Endothelial cell (in vitro differentiated cells): ENCODE measurements at regions not wholly inside any gene's neighbourhood (a gene's known extent, or its start where the extent isn't known, plus 50 kb on each side); places are given as distances from the start of the nearest gene placed in this dataset.

Experiments
- DNase-seq: peaks from one replicate; pipeline ENCODE4 v3.0.0; 2021; ENCODE audit warnings: low spot score
- H3K27ac Mint-ChIP-seq: one replicate; pipeline ENCODE4 v1.8.0; 2021; ENCODE audit warnings: mixed read lengths, inconsistent platforms; ENCODE audit not compliant: unreplicated experiment
- H3K27me3 Mint-ChIP-seq: one replicate; pipeline ENCODE4 v1.8.0; 2021; ENCODE audit warnings: mild to moderate bottlenecking, moderate library complexity, mixed read lengths, inconsistent platforms; ENCODE audit not compliant: unreplicated experiment
- H3K36me3 Mint-ChIP-seq: one replicate; pipeline ENCODE4 v1.8.0; 2021; ENCODE audit warnings: mild to moderate bottlenecking, low read depth, mixed read lengths, inconsistent platforms; ENCODE audit not compliant: unreplicated experiment
- H3K4me1 Mint-ChIP-seq: one replicate; pipeline ENCODE4 v1.8.0; 2021; ENCODE audit warnings: mild to moderate bottlenecking, mixed read lengths, inconsistent platforms; ENCODE audit not compliant: unreplicated experiment
- H3K4me3 Mint-ChIP-seq: one replicate; pipeline ENCODE4 v1.8.0; 2021; ENCODE audit warnings: mild to moderate bottlenecking, mixed read lengths, inconsistent platforms; ENCODE audit not compliant: unreplicated experiment
- H3K9me3 Mint-ChIP-seq: one replicate; pipeline ENCODE4 v1.8.0; 2021; ENCODE audit warnings: mixed read lengths, inconsistent platforms; ENCODE audit not compliant: unreplicated experiment
- TF ChIP-seq, protein P1 (sequence below): fragments of 200-600 bp; sonication (generic); IDR thresholded peaks from one replicate; pipeline ENCODE4 v1.5.0; 2021; ENCODE audit warnings: antibody characterized with exemption; ENCODE audit not compliant: unreplicated experiment

DNA sequence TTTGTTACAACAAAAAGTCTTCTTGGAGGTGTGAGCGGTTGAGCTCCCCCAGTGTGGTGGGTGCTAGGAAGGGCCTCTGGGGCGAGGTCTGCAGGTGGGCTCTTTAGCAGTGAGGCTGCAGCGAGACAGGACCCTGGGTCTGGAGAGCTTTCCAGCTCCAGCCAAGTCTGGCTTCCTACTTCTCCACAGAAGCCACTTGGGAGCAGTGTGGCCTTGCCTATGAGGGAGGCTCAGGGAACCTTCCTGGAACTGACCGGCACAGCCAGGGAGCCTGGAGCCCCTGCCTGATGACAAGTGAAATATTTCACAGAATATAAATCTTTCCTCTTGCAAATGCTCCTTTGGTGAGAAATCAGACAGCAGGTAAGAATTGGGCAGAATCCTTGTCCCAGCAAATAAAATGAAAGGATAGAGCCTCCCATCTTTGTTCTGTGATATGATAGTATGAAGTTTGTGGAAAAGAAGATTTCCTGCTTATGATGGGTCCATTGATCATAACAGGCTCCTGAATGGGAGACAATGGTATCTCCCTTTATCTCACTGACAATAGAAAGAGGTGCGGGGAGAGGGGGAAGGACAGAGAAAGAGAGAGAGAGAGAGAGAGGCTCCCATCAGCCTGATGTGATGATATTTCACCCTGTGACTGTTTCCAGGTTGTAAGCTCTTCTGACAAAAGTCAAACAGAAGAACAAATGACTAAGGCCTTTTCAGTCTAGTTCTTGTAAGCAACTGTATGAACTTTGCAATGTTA, 289.8 kb upstream of the SPRED2 start:
- Mint-ChIP-seq H3K27ac (no peak overlapping the region), H3K36me3 (no peaks in the 10 kb centered on the region), H3K9me3 (no peaks in the 10 kb centered on the region), H3K27me3 (no peaks in the 10 kb centered on the region), H3K4me1 (peaks cover 3% of the 10 kb centered on the region), H3K4me3 (no peak overlapping the region)
- TF ChIP-seq, protein P1, sequence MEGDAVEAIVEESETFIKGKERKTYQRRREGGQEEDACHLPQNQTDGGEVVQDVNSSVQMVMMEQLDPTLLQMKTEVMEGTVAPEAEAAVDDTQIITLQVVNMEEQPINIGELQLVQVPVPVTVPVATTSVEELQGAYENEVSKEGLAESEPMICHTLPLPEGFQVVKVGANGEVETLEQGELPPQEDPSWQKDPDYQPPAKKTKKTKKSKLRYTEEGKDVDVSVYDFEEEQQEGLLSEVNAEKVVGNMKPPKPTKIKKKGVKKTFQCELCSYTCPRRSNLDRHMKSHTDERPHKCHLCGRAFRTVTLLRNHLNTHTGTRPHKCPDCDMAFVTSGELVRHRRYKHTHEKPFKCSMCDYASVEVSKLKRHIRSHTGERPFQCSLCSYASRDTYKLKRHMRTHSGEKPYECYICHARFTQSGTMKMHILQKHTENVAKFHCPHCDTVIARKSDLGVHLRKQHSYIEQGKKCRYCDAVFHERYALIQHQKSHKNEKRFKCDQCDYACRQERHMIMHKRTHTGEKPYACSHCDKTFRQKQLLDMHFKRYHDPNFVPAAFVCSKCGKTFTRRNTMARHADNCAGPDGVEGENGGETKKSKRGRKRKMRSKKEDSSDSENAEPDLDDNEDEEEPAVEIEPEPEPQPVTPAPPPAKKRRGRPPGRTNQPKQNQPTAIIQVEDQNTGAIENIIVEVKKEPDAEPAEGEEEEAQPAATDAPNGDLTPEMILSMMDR, result no peak
- DNase-seq, result peak; percentile 63

DNA sequence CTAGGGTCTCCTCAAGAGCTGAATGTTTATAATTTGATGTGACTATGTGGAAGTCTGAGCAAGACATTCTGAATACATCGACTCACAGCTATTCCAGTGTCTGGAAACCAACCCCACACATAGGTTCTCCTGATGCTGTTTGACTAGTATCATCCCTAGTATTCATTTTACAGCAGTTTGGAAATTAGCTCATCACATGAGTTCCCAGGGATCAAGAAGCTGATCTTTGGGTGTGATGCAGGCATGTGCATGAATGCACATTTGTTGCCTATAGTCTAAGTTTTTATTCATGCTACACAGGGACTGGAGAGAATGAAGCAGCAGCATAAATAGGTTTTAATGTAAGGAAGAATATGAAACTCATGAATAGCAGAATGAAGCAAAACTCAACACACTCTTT, 284.3 kb upstream of the SPRED2 start:
- H3K4me3 Mint-ChIP-seq, result no peak overlapping the region
- no peak overlapping the region for H3K27ac Mint-ChIP-seq
- no peaks in the 10 kb centered on the region for H3K27me3 Mint-ChIP-seq
- H3K9me3 Mint-ChIP-seq, result no peaks in the 10 kb centered on the region
- TF ChIP-seq, protein P1, result no peak
- no peaks in the 10 kb centered on the region for H3K36me3 Mint-ChIP-seq
- no peaks in the 10 kb centered on the region for H3K4me1 Mint-ChIP-seq
- no peak for DNase-seq

DNA sequence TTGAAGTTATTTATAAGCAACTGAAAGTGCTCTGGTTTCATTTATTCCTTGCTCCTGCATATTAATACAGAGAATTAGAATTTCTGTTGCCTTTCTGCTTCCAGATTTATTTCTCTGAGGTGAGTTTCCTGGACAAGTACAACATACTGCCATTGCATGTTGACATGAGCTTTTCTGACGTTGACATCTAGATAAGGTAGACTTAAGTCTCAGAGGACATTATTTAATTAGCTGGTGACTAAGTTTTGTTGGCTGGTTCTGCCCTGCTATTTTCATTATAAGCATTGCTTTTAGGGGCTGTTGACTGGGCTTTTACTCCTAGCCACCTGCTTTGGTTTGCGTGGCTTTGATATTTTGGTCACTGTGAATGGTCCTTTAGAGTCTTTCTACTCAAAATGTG, 282.9 kb upstream of the SPRED2 start:
- Mint-ChIP-seq H3K27me3 (no peaks in the 10 kb centered on the region), H3K36me3 (no peaks in the 10 kb centered on the region), H3K4me1 (no peaks in the 10 kb centered on the region), H3K4me3 (no peak overlapping the region), H3K9me3 (no peaks in the 10 kb centered on the region), H3K27ac (no peak overlapping the region)
- TF ChIP-seq, protein P1, result no peak
- no peak for DNase-seq

DNA sequence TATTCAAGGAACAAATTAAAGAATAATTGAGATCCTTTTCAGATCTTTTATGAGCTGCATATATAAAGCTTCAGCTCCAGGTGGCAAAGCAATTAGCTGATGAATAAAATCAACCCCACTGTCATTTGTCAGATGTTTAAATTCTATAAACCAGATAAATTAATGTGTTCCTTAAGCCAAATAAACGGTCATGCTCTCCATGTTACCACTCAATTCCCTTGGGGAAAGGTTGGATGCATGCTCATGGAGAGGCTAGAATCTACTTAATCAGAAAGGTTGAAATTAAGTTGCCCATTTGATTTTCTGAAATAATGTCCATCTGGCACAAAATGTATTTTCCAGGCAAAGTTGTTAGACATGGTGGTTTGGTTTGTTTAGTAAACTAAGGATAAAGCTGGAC, 282.5 kb upstream of the SPRED2 start:
- DNase-seq, result no peak
- TF ChIP-seq, protein P1, result no peak
- Mint-ChIP-seq H3K4me3 (no peak overlapping the region), H3K27ac (no peak overlapping the region), H3K4me1 (no peaks in the 10 kb centered on the region), H3K9me3 (no peaks in the 10 kb centered on the region), H3K36me3 (no peaks in the 10 kb centered on the region), H3K27me3 (no peaks in the 10 kb centered on the region)

DNA sequence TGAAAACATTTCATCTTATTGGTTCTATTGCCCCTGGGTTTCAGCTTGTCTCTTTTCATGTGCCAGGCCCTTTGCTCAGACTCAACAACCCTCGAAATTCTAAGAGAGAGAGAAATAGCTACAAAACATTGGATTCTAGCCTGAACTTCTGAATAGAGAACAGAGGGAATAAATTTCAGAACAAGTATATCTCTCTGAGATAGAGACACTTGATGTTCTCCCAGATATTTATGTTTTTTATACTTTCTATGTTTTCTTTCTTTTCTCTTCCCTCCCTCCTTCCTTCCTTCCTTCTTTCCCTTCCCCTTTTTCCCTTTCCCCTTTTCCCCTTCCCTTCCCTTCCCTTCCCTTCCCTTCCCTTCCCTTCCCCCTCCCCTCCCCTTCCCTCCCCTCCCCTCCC, 279.5 kb upstream of the SPRED2 start:
- no peak overlapping the region for H3K27ac Mint-ChIP-seq

More for the DNA sequence above, 279.5 kb upstream of the SPRED2 start:
- no peaks in the 10 kb centered on the region for H3K36me3 Mint-ChIP-seq
- TF ChIP-seq, protein P1, result no peak
- no peaks in the 10 kb centered on the region for H3K9me3 Mint-ChIP-seq
- peaks cover 5% of the 10 kb centered on the region for H3K4me1 Mint-ChIP-seq
- H3K4me3 Mint-ChIP-seq, result no peak overlapping the region
- DNase-seq, result no peak
- H3K27me3 Mint-ChIP-seq, result no peaks in the 10 kb centered on the region
